ENCODE measurements at regions not wholly inside any gene's neighbourhood (a gene's known extent, or its start where the extent isn't known, plus 50 kb on each side); places are given as distances from the start of the nearest gene placed in this dataset.

DNA sequence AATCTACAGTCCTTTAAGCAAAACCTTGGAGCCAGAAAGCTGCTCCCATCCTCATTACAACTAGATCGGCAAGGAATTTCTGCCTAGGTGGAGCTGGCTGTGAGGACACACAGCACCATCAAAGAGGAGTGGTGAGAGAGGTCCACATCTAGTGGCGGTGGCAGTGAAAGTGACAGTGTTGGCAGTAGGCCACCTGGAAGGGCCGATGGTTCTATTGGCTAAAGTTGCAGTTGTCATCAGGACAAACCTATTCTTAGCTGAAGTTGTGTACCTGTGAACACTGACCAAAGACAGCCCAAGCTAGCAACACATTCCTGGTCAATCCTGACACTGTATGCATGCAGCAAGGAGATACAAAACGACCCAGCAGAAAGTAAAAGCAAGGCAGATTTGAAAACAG is 218.1 kb upstream of the CHAC2 start:
- WGBS, 2 donors: 80 to 88% methylated on average over 4 of the region's 4 CpGs
- DNase-seq (ENCODE audit: low spot score in 2 of 2): no peak
- H3K4me3 ChIP-seq (ENCODE audit: low read depth, poor library complexity, severe bottlenecking): no peak overlapping the region
- TF ChIP-seq, protein P1, sequence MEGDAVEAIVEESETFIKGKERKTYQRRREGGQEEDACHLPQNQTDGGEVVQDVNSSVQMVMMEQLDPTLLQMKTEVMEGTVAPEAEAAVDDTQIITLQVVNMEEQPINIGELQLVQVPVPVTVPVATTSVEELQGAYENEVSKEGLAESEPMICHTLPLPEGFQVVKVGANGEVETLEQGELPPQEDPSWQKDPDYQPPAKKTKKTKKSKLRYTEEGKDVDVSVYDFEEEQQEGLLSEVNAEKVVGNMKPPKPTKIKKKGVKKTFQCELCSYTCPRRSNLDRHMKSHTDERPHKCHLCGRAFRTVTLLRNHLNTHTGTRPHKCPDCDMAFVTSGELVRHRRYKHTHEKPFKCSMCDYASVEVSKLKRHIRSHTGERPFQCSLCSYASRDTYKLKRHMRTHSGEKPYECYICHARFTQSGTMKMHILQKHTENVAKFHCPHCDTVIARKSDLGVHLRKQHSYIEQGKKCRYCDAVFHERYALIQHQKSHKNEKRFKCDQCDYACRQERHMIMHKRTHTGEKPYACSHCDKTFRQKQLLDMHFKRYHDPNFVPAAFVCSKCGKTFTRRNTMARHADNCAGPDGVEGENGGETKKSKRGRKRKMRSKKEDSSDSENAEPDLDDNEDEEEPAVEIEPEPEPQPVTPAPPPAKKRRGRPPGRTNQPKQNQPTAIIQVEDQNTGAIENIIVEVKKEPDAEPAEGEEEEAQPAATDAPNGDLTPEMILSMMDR (IDR thresholded peaks at IDR 0.05): no peak
- no peak for TF ChIP-seq POLR2A (IDR thresholded peaks at IDR 0.05)
- intact Hi-C loops (cut with DNase I; ENCODE audit: low total_unique reads): no loop called here

DNA sequence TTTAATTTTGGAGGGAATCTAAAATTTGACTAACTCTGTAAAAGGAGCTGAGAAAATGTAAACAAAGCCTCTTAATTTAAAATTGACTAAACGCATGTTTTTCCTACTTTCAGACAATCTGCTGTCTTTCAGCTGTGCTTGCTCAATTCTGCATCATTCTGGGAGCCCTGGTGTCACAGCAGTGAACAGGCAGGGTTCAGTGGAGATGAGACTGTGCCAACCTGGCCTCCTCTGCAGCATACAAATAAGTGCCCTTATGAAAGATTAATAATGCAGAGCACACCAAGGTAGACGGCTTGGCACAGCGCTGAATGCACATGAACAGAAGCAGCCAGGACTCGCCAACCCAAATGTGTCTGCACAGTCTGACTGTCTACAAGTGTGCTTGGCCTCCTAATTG is 222.0 kb upstream of the CHAC2 start:
- H3K4me3 ChIP-seq (ENCODE audit: low read depth, poor library complexity, severe bottlenecking): no peak overlapping the region
- intact Hi-C loops (cut with DNase I; ENCODE audit: low total_unique reads): no loop called here
- 40 to 68% methylated on average over 4 of the region's 4 CpGs for WGBS, 2 donors
- DNase-seq (ENCODE audit: low spot score in 2 of 2): no peak
- TF ChIP-seq, protein P1 (IDR thresholded peaks at IDR 0.05): no peak
- no peak for TF ChIP-seq POLR2A (IDR thresholded peaks at IDR 0.05)

DNA sequence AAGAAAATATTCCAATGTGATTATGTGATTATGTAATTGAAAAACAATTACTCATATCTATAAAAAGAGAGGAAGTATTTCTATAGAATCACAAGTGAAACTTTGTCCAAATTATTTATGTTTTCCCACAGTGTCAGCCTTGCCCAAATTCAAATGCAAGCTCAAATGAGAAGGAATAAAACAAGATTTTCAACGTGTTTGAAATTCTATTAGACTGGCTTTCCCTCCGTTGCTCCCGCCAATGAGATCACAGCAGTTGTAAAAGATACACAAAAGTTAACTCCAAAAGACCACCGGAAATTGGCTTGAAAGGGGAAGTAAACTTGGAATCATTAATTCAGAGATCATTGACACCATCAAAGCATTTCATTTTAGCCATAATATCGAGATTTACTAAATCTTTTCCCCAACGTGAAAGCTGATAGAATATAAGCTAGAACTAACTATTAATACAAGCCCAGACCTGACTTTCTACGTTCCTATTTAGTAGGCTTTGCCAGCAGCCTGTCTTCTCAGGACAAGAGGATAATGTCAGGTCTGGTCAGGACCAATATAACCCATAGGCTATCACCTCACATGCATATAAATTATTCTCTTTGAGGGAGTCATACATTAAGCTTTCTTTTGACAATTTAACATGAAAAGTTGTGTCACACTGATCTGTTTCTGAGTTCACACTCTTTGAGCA is 222.6 kb upstream of the CHAC2 start:
- H3K4me3 ChIP-seq (ENCODE audit: low read depth, poor library complexity, severe bottlenecking): no peak overlapping the region
- intact Hi-C loops (cut with DNase I; ENCODE audit: low total_unique reads): no loop called here
- 37 to 44% methylated on average over 7 of the region's 7 CpGs for WGBS, 2 donors
- DNase-seq (ENCODE audit: low spot score in 2 of 2): no peak
- TF ChIP-seq POLR2A (IDR thresholded peaks at IDR 0.05): no peak
- TF ChIP-seq, protein P1 (IDR thresholded peaks at IDR 0.05): no peak

DNA sequence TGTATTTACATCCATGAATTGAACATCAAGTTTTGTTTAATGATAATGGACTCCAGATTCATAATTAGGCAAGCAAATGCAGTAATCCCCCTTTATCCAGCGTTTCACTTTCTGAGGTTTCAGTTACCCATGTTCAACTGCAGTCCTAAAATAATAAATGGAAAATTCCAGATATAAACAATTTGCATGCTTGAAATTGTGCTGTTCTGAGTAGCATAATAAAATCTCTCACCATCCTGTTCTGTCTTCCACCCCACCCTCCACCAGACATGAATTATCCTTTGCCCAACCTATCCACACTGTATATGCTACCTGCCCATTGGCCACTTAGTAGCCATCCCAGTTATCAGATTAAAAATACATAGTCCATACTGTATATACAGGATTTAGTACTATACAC is 224.5 kb upstream of the CHAC2 start:
- TF ChIP-seq POLR2A (IDR thresholded peaks at IDR 0.05): no peak
- TF ChIP-seq, protein P1 (IDR thresholded peaks at IDR 0.05): no peak
- DNase-seq (ENCODE audit: low spot score in 2 of 2): no peak
- intact Hi-C loops (cut with DNase I; ENCODE audit: low total_unique reads): no loop called here
- no peak overlapping the region for H3K4me3 ChIP-seq (ENCODE audit: low read depth, poor library complexity, severe bottlenecking)
- WGBS, 2 donors: 80 to 81% methylated on average over 1 of the region's 1 CpG

DNA sequence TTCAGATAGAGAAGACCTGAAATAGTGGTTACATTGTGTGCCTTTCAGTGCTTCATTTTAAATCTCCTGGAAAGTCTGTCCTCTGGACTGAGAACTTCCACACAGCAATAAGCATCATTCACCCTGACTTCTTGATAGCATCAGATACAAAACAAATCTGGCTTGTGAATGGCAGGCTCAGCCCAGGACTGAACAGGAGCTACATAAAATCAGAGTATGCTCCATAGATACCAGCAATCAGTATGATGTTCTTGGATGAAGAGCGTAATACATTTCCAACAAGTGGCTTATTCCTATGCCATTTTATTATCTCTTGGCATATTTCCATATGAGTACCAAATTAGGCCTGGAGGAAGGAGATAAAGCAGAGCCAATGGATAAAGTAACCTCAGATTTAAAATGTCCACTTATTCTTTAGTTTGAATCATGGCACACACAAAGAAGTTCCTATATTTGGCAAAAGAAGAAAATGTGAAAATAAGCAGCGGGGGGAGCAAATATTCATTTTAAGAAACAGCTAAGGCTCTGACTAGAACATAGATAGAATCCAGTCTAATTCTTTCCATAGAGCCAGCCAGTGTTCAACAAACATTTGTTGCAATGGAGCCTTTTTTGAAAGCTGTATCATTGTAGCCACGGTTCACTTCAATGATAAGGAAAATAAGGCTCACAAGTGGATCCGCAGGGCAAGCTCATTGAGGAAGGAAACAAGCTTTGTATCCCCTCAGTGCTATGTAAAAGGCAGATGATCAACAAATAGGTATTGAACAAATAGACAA is 230.8 kb upstream of the CHAC2 start:
- 87 to 92% methylated on average over 4 of the region's 4 CpGs for WGBS, 2 donors
- no peak for DNase-seq (ENCODE audit: low spot score in 2 of 2)
- TF ChIP-seq, protein P1 (IDR thresholded peaks at IDR 0.05): no peak
- TF ChIP-seq POLR2A (IDR thresholded peaks at IDR 0.05): no peak
- intact Hi-C loops (cut with DNase I; ENCODE audit: low total_unique reads): no loop called here
- no peak overlapping the region for H3K4me3 ChIP-seq (ENCODE audit: low read depth, poor library complexity, severe bottlenecking)

Measured in lower leg skin (tissue), 4 donors.